BJ (cell line): ENCODE measurements at regions not wholly inside any gene's neighbourhood (a gene's known extent, or its start where the extent isn't known, plus 50 kb on each side); places are given as distances from the start of the nearest gene placed in this dataset.

Experiments
- CTCF ChIA-PET: fragments of 350-600 bp; formaldehyde crosslinking; extraction: SDS; loops from one replicate; lab custom pipeline; 2021; ENCODE audit warnings: antibody characterized with exemption, inconsistent platforms; lab: Yijun Ruan, JAX
- POLR2A ChIA-PET: fragments of 300-600 bp; sonication (Branson Sonifier 250); formaldehyde crosslinking; extraction: SDS; loops from one replicate; lab custom pipeline; 2021; ENCODE audit warnings: antibody characterized with exemption; lab: Charles Lee
- DNase-seq: peaks from one replicate; pipeline ENCODE4 v3.0.0-alpha.2; 2011; ENCODE audit warnings: low read depth
- H3K27me3 ChIP-seq: 2 replicates; pipeline ENCODE4 v1.6.0; 2011; ENCODE audit warnings: low read length; ENCODE audit not compliant: control insufficient read depth, insufficient read depth
- H3K36me3 ChIP-seq: 2 replicates; pipeline ENCODE4 v1.5.1; 2011; ENCODE audit warnings: low read length; ENCODE audit not compliant: control insufficient read depth, insufficient read depth
- H3K4me3 ChIP-seq: 2 replicates; pipeline ENCODE4 v1.5.1; 2011; ENCODE audit warnings: low read depth, mild to moderate bottlenecking, control low read depth, low read length
- TF ChIP-seq, protein P1 (sequence below): IDR thresholded peaks from 2 replicates; pipeline ENCODE4 v1.5.1; 2011; ENCODE audit warnings: low read depth, mild to moderate bottlenecking, control low read depth, inconsistent platforms, low read length, moderate library complexity; ENCODE audit not compliant: insufficient read depth

DNA sequence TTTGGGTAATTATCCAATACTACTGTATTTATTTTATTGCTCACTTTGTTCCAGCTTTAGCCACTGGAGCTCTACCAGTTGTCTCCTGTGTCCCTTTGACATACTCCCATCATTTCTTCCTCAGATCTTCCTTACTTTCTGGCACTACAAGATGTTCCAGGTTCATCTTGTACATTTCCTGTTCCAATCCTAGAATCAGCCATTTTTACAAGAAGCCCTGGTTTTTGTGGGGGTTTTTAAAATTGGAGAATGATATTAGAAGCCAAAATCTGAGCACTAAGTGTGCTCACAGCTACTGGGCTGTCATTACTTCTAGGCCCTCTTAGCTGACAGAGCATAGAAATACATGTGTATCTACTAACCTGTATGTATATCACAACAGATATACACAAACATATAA, 164.3 kb downstream of the ZFP36L2 start:
- no peak for DNase-seq
- POLR2A ChIA-PET: no interaction called here
- TF ChIP-seq, protein P1, sequence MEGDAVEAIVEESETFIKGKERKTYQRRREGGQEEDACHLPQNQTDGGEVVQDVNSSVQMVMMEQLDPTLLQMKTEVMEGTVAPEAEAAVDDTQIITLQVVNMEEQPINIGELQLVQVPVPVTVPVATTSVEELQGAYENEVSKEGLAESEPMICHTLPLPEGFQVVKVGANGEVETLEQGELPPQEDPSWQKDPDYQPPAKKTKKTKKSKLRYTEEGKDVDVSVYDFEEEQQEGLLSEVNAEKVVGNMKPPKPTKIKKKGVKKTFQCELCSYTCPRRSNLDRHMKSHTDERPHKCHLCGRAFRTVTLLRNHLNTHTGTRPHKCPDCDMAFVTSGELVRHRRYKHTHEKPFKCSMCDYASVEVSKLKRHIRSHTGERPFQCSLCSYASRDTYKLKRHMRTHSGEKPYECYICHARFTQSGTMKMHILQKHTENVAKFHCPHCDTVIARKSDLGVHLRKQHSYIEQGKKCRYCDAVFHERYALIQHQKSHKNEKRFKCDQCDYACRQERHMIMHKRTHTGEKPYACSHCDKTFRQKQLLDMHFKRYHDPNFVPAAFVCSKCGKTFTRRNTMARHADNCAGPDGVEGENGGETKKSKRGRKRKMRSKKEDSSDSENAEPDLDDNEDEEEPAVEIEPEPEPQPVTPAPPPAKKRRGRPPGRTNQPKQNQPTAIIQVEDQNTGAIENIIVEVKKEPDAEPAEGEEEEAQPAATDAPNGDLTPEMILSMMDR: no peak
- Histone ChIP-seq H3K27me3 (no peaks in the 10 kb centered on the region), H3K4me3 (no peak overlapping the region), H3K36me3 (no peaks in the 10 kb centered on the region)
- CTCF ChIA-PET: no interaction called here

DNA sequence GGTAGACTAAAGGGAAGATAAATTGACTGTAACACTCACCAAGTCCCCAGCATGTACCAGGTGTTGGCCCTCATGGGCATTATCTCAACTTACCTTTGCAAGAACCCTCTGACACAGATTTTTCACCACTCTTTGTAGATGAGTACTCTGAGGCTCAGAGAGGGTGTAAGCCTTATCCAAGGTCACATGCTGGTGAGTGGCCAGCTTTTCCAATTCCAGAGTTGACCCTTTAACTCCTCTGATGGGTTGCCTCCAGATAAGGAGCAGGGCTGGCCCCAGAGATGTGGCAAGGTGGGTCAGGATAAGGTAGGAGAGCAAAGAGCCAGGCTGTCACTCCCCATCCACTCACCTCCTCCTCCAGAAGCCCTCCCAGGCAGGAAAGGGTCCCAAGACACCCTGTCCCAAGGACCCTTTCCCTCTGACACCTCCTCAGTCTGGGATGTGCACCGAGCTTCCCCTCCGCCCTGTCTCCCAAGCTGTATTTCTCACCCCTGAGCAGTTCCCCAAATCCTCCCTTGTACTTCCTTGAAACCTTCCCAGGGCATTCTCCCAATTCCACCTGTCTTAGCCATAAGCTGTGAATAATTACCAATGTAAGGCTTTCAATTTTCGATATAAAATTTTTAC, 165.9 kb downstream of the ZFP36L2 start:
- no peaks in the 10 kb centered on the region for H3K27me3 ChIP-seq
- POLR2A ChIA-PET: no interaction called here
- no peak for DNase-seq
- TF ChIP-seq, protein P1: no peak
- CTCF ChIA-PET: interaction anchor here (1.0 to 1.5 kb wide), 2 partner anchors 10 to 14 kb away, joined by 3 to 5 read pairs; no protein-coding TSS in a partner anchor
- no peak overlapping the region for H3K4me3 ChIP-seq
- H3K36me3 ChIP-seq: no peaks in the 10 kb centered on the region

DNA sequence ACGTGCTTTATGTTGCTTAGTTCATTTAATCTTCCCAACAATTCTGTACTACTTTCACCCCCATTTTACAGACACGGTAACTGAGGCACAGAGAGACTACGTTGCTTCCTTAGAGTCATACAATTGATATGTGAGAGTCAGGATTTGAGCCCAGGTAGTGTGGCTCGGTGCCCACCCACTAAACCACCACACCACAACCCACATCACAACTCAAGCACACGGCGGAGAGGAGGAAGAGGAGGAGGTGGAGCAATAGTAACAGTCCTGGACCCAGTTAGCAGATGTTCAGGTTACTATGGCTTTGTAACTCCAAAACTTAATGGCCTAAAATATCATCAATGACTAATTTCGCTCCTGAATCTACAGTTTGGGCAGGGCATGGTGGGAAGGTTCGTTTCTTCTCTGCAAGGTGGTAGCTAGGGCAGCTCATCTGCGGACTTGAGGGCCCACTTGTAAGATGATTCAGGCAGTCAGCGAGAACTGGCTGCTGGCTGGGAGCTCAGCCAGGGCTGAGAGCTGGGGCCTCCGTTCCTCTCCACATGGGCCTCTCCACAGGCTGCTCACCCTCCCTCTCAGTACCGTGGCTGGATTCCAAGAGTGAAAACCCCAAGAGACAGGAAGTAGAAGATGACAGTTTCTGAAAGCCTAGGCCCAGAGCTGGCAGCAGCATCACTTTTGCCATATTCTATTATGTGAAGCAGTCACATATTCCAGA, 167.1 kb downstream of the ZFP36L2 start:
- ChIA-PET POLR2A (interaction anchor here (1.0 kb wide), 1 partner anchor 9 kb away, joined by 3 read pairs; no protein-coding TSS in a partner anchor), CTCF (interaction anchor here (1.0 kb wide), 1 partner anchor 9 kb away, joined by 5 read pairs; no protein-coding TSS in a partner anchor)
- no peaks in the 10 kb centered on the region for H3K27me3 ChIP-seq
- H3K4me3 ChIP-seq: no peak overlapping the region
- TF ChIP-seq, protein P1: no peak
- no peaks in the 10 kb centered on the region for H3K36me3 ChIP-seq
- peak; percentile 95 for DNase-seq

DNA sequence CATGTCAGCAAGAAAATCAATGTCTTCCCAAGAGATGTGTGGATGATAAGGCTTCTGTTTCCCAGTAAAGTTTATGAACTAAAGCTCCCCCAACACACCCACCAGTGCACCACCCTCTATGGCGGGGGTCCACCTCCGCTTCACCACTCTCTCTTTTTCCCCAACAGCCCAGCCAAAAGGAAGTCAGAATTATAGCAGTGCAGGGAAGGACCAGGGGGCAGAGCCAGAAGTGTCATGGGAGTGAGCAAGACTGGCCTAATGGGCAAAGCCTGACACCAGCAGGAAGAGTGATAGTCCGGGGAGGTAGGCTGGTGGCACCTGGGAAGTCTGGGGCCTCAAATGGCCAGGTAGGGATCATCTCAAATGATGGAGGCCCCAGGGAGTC, 167.7 kb downstream of the ZFP36L2 start:
- DNase-seq: no peak
- no peak overlapping the region for H3K4me3 ChIP-seq
- TF ChIP-seq, protein P1: no peak
- POLR2A ChIA-PET: no interaction called here
- H3K27me3 ChIP-seq: no peaks in the 10 kb centered on the region
- CTCF ChIA-PET: no interaction called here
- H3K36me3 ChIP-seq: no peaks in the 10 kb centered on the region
